Pancreas (tissue), 10 donors: ENCODE measurements at regions not wholly inside any gene's neighbourhood (a gene's known extent, or its start where the extent isn't known, plus 50 kb on each side); places are given as distances from the start of the nearest gene placed in this dataset.

Experiments
- ATAC-seq, 4 donors: fragments of 200-7000 bp; cut with Tn5 transposase; one replicate each; pipeline versions ENCODE4 v1.8.0 to v1.9.1; 2020; ENCODE audit warnings: mild to moderate bottlenecking in 4 of 4, moderate library complexity in 4 of 4
- DNase-seq, 6 donors: peaks; one replicate each; pipeline ENCODE4 v3.0.0-alpha.2; 2020
- FAIRE-seq: peaks from 2 replicates; lab custom pipeline; 2012; peaks lifted over from hg19 to GRCh38; lab: Jason Lieb, UNC
- H3K27ac ChIP-seq, 4 donors: fragments of 200-600 bp; sonication (generic); 1 replicate in 3 of 4; 2 replicates in 1 of 4; pipeline versions ENCODE4 v1.5.0 to v1.8.0; 2020
- H3K27me3 ChIP-seq, 4 donors: fragments of 200-600 bp; one replicate each; pipeline ENCODE4 v1.8.0; 2021
- H3K36me3 ChIP-seq, 3 donors: fragments of 200-600 bp; sonication (generic) in 1 of 3; one replicate each; pipeline versions ENCODE4 v1.5.0 to v1.8.0; 2020 to 2021
- H3K4me1 ChIP-seq, 3 donors: fragments of 200-600 bp; one replicate each; pipeline ENCODE4 v1.8.0; 2021
- H3K4me3 ChIP-seq, 4 donors: fragments of 200-600 bp; sonication (generic) in 2 of 4; one replicate each; pipeline versions ENCODE4 v1.5.0 to v1.8.0; 2020 to 2021
- H3K9me3 ChIP-seq, 4 donors: fragments of 200-600 bp; one replicate each; pipeline ENCODE4 v1.8.0; 2021
- CTCF ChIP-seq, 4 donors: fragments of 200-600 bp; sonication (generic) in 3 of 4; IDR thresholded peaks; one replicate each; pipeline versions ENCODE4 v1.5.0 to v1.8.0; 2021; ENCODE audit warnings: antibody characterized with exemption in 4 of 4
- WGBS, 2 donors: extraction: QIAGEN DNeasy Blood & Tissue Kit; methylation state at CpG; one replicate each; pipeline ENCODE4 v1.1.7; 2013; 5-methylcytosine and 5-hydroxymethylcytosine counted together
- intact Hi-C, 3 donors: fragments of 100-400 bp; cut with DNase I; formaldehyde crosslinking; loops; one replicate each; pipeline versions ENCODE4 v1.11.1 to v1.14.2; 2022
- donor health status: healthy with polysubstance abuse.
- donor health status: DM: no; HTN: no; CAD: no; lungs with moderate emphysema.
- donor health status: DM: no; HTN: no; CAD: no.
- donor health status: control.
- donor health status: control.
- donor health status: Bipolar disorder and iron deficiency.
- donor health status: DM: yes; HTN: yes; CAD: no.
- donor health status: DM: no; HTN: no; CAD: no.
- donor health status: DM: no; HTN: no; CAD: no.
- donor health status: DM: yes; HTN: yes; CAD: no.

GRCh38 chr15:46442184-46442583 is 807.4 kb downstream of the SQOR start:
- H3K27ac ChIP-seq, result no peak overlapping the region
- no peaks in the 10 kb centered on the region for H3K9me3 ChIP-seq
- no peak for FAIRE-seq
- ATAC-seq, result no peak
- no peak for DNase-seq
- intact Hi-C loops, result no loop called here
- no peaks in the 10 kb centered on the region for H3K27me3 ChIP-seq
- H3K4me1 ChIP-seq, result no peaks in the 10 kb centered on the region
- no peaks in the 10 kb centered on the region for H3K36me3 ChIP-seq
- H3K4me3 ChIP-seq, result no peak overlapping the region
- WGBS, 2 donors, result 80 to 87% methylated on average over 5 of the region's 5 CpGs
- TF ChIP-seq CTCF (IDR thresholded peaks at IDR 0.05), result no peak

GRCh38 chr15:46442901-46443590 is 808.2 kb downstream of the SQOR start:
- H3K27me3 ChIP-seq, result no peaks in the 10 kb centered on the region
- no peak overlapping the region for H3K27ac ChIP-seq
- DNase-seq, result no peak
- intact Hi-C loops, result no loop called here
- H3K4me3 ChIP-seq, result no peak overlapping the region
- 68 to 85% methylated on average over 1 of the region's 1 CpG for WGBS, 2 donors
- no peak for FAIRE-seq
- no peaks in the 10 kb centered on the region for H3K36me3 ChIP-seq
- no peak for TF ChIP-seq CTCF (IDR thresholded peaks at IDR 0.05)
- H3K9me3 ChIP-seq, result no peaks in the 10 kb centered on the region
- ATAC-seq, result no peak
- H3K4me1 ChIP-seq, result no peaks in the 10 kb centered on the region

GRCh38 chr15:46450112-46450809 is 815.4 kb downstream of the SQOR start:
- no peaks in the 10 kb centered on the region for H3K27me3 ChIP-seq
- no peaks in the 10 kb centered on the region for H3K36me3 ChIP-seq
- H3K4me1 ChIP-seq, result no peaks in the 10 kb centered on the region
- ATAC-seq (no peak), FAIRE-seq (no peak), DNase-seq (no peak)
- no peak overlapping the region for H3K27ac ChIP-seq
- no peaks in the 10 kb centered on the region for H3K9me3 ChIP-seq
- intact Hi-C loops, result no loop called here
- no peak for TF ChIP-seq CTCF (IDR thresholded peaks at IDR 0.05)
- no peak overlapping the region for H3K4me3 ChIP-seq
- WGBS, 2 donors, result 57 to 61% methylated on average over 7 of the region's 7 CpGs

- Histone ChIP-seq H3K4me1 (no peaks in the 10 kb centered on the region), H3K4me3 (no peak overlapping the region), H3K27me3 (no peaks in the 10 kb centered on the region), H3K9me3 (no peaks in the 10 kb centered on the region), H3K36me3 (no peaks in the 10 kb centered on the region), H3K27ac (no peak overlapping the region)
- no peak for TF ChIP-seq CTCF (IDR thresholded peaks at IDR 0.05)
- DNase-seq (no peak), ATAC-seq (no peak), FAIRE-seq (no peak)
- intact Hi-C loops, result no loop called here
- 59 to 65% methylated on average over 1 of the region's 1 CpG for WGBS, 2 donors
These were observed 816.0 kb downstream of the SQOR start for GRCh38 chr15:46450810-46451182.

GRCh38 chr15:46452297-46452820 is 817.5 kb downstream of the SQOR start:
- intact Hi-C loops, result no loop called here
- no peaks in the 10 kb centered on the region for H3K4me1 ChIP-seq
- DNase-seq (no peak), FAIRE-seq (no peak), ATAC-seq (no peak)
- no peak for TF ChIP-seq CTCF (IDR thresholded peaks at IDR 0.05)
- 0% methylated on average over 1 of the region's 1 CpG for WGBS, 2 donors
- H3K27me3 ChIP-seq, result no peaks in the 10 kb centered on the region
- H3K36me3 ChIP-seq, result no peaks in the 10 kb centered on the region
- H3K9me3 ChIP-seq, result no peaks in the 10 kb centered on the region
- H3K27ac ChIP-seq, result no peak overlapping the region
- H3K4me3 ChIP-seq, result no peak overlapping the region
